GM19240 (cell line): ENCODE measurements at regions not wholly inside any gene's neighbourhood (a gene's known extent, or its start where the extent isn't known, plus 50 kb on each side); places are given as distances from the start of the nearest gene placed in this dataset.
"Not testable (repeated sequence)": the region's sequence is repeated elsewhere in the genome, so short reads cannot be mapped to it uniquely, and the experiment has no call there.

Experiments used
- DNase-seq: peaks from one replicate; pipeline ENCODE4 v3.0.0; 2011; ENCODE audit warnings: low spot score; ENCODE audit not compliant: insufficient read length

- DNase-seq: no peak
Measured at GRCh38 chr11:109933126-109933525, 160.1 kb upstream of the ZC3H12C start.

DNA sequence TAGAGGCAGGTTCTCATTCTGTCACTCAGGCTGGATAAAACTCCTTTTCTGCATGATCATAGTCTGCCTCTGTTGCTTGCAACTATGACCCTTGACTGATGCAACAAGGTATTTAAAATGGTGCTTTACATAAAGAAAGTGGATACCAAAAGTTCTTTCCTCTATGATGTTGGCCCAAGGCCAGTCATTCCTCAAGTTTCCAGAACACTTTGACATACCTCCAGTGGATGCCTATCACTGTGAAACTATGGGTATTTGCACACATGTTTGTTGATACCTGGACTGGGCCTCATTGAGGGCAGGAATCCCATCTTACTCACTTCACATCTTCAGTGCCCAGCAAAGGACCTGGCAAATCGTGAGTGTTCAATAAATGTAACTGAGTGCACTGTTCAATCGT is 159.0 kb upstream of the ZC3H12C start:
- DNase-seq: no peak

- no peak for DNase-seq
Measured at GRCh38 chr11:109936661-109937180, 156.5 kb upstream of the ZC3H12C start.

- DNase-seq: no peak
Measured at GRCh38 chr11:109937968-109938367, 155.2 kb upstream of the ZC3H12C start.

GRCh38 chr11:109939166-109939810 is 153.9 kb upstream of the ZC3H12C start:
- DNase-seq: no peak

DNA sequence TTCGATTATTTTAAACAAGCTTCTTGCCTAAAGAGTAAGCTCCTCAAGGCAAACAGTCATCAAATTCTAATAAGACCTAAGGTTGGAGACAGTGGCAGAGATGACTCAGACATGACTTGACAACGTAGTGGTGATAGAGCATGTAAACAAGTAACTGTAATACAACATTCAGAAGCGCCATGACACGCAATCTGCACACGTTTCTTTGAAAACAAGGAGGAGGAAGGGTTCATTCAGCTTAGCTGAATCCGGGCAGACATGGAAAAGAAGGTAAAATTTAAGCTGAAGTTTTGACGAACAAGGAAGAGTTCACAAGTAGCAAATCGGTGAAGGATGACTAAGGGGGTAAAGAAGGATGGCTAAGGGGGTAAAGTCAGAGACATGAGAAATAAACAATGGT is 152.4 kb upstream of the ZC3H12C start:
- DNase-seq: no peak

DNA sequence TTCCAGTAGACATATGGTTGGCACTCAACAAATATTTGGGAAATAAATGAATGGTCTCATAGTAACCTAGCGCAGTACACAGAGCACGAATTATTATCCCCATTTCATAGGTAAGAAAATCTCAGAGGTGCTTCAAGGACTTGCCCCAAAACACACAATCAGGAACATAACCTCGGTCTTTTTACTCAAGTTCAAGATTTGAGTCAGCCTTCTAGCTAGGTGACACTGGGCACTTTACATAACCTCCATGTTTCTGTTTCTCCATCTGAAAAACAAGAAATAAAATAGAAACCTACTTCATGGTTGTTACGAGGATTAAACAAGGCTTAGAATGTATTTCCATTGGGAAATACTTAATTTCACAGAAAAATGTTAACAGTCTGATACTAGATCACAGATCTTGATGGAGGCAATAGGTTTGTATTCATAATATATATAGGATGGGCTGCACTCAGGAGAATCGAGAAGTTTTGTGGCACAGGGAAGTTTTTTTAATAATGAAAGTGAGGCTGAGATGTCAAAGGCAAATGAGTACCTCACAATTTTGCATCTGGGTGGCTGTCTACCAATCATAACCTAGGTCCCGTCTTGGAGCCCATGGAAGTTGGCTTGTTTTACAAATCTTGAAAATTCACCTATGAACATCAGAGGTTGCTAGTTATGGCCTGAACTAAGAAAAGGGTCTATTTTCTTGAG is 147.4 kb upstream of the ZC3H12C start:
- peak; percentile 38 for DNase-seq

- DNase-seq: peak; percentile 34
Measured at GRCh38 chr11:109946322-109946846, 146.8 kb upstream of the ZC3H12C start.

- no peak for DNase-seq
Measured at GRCh38 chr11:109954534-109954933, 138.7 kb upstream of the ZC3H12C start.

GRCh38 chr11:109956124-109956793 is 136.9 kb upstream of the ZC3H12C start:
- DNase-seq: no peak

- DNase-seq: no peak
Measured at GRCh38 chr11:109957000-109957399, 136.2 kb upstream of the ZC3H12C start.

DNA sequence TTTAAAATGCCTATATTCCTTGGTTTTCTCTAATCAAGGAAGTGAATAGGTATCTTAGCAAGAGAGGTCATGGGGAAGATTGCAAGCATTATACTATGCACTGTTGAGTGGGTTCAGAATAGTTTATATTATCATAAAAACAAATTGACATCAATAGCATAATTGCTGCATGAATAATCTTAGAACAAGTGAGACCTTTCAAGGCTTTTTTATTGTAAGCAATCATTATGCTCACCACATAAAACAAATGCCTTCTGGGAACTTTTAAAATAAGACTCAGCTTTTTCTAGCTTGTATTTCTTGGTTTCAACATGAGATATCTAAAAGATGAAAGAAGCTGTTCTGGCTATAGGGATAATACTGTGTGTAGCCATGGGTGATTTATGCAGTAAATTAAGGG is 135.6 kb upstream of the ZC3H12C start:
- no peak for DNase-seq

- DNase-seq: no peak
Measured at GRCh38 chr11:109958131-109958820, 134.9 kb upstream of the ZC3H12C start.

GRCh38 chr11:109958821-109959166 is 134.4 kb upstream of the ZC3H12C start:
- DNase-seq: no peak

GRCh38 chr11:109960831-109961230 is 132.4 kb upstream of the ZC3H12C start:
- no peak for DNase-seq

- no peak for DNase-seq
Measured at GRCh38 chr11:109961261-109961660, 131.9 kb upstream of the ZC3H12C start.

DNA sequence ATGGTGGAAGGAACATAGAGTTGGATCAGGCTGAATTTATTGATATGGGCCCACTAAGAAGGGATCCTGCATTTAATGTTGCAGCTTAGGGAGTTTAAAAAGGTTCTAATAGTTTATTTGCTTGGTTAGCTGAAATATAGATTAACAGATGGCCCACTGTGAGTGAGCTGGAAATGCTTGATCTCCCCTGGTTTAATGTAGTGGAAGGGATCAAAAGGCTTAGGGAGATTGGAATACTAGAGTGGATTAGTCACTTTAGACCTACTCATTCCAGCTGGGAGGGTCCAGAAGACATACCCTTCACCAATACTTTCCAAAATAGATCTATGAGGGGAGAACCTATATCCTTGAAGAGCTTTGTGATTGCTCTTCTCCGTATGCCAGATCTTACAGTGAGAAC is 130.1 kb upstream of the ZC3H12C start:
- no peak for DNase-seq

GRCh38 chr11:109964487-109964886 is 128.7 kb upstream of the ZC3H12C start:
- DNase-seq: no peak

DNA sequence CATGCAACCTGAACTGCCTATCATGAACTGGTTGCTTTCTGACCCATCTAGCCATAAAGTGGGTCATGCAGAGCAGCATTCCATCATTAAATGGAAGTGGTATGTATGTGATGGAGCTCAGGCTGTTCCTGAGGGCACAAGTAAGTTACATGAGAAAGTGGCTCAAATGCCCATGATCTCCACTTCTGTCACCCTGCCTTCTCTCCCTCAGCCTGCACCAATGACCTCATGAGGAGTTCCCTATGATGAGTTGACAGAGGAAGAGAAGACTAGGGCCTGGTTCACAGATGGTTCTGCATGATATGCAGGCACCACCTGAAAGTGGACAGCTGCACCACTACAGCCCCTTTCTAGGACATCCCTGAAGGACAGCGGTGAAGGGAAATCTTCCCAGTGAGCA is 127.7 kb upstream of the ZC3H12C start:
- not testable (repeated sequence) for DNase-seq

DNA sequence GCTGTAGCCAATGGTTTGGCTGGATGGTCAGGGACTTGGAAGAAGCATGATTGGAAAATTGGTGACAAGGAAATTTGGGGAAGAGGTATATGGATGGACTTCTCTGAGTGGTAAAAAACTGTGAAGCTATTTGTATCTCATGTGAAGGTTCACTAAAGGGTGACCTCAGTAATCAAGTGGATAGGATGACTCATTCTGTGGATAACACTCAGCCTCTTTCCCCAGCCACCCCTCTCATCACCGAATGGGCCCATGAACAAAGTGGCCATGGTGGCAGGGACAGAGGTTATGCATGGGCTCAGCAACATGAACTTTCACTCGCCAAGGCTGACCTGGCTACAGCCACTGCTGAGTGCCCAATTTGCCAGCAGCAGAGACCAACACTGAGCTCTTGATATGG is 127.3 kb upstream of the ZC3H12C start:
- not testable (repeated sequence) for DNase-seq

DNA sequence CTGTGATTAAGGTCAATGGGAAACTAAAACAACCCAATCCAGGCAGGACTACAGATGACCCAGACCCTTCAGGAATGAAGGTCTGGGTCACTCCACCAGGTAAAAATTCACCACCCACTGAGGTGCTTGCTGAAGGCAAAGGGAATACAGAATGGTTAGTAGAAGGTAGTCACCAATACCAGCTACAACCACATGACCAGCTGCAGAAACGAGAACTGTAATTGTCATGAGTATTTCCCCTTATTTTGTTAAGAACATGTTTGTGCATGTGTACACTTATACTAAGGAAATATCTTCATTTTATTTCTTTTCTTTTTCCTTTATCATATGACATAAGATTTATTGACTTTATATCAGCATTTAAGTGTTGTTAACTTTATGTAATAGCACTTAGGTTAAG is 126.1 kb upstream of the ZC3H12C start:
- DNase-seq: not testable (repeated sequence)

DNA sequence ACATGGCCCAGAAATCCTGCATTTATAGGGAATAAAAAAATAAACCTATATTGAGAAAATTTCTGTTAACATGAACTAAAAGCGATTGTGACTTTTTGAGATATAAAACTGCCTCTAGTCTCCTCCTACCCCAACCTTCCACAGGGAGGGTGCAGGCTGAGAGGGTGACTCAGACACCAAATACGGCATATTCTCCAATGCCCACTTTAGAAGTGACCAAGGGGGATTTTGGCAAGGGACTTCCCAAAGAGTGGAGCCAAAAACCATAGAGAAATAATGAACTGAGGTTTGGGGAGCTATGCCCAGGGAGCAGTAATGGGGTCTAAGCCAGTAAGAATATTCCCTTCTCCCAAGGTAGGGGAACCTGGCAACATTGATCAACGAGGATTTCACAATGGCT is 124.9 kb upstream of the ZC3H12C start:
- DNase-seq: no peak
